Glutamatergic neuron (in vitro differentiated cells): ENCODE measurements at regions not wholly inside any gene's neighbourhood (a gene's known extent, or its start where the extent isn't known, plus 50 kb on each side); places are given as distances from the start of the nearest gene placed in this dataset.

Experiments used
- DNase-seq: peaks from one replicate; pipeline ENCODE4 v3.0.0; 2022
- H3K27ac Mint-ChIP-seq: one replicate; pipeline ENCODE4 v1.8.0; 2020; ENCODE audit warnings: mild to moderate bottlenecking, mixed read lengths, inconsistent platforms; ENCODE audit not compliant: unreplicated experiment
- H3K27me3 Mint-ChIP-seq: one replicate; pipeline ENCODE4 v1.8.0; 2020; ENCODE audit warnings: mild to moderate bottlenecking, moderate library complexity, mixed read lengths, inconsistent platforms; ENCODE audit not compliant: unreplicated experiment
- H3K36me3 Mint-ChIP-seq: one replicate; pipeline ENCODE4 v1.8.0; 2020; ENCODE audit warnings: mild to moderate bottlenecking, mixed read lengths, inconsistent platforms; ENCODE audit not compliant: unreplicated experiment
- H3K4me1 Mint-ChIP-seq: one replicate; pipeline ENCODE4 v1.8.0; 2020; ENCODE audit warnings: mild to moderate bottlenecking, low read depth, mixed read lengths, inconsistent platforms; ENCODE audit not compliant: unreplicated experiment
- H3K4me3 Mint-ChIP-seq: one replicate; pipeline ENCODE4 v1.8.0; 2020; ENCODE audit warnings: mild to moderate bottlenecking, mixed read lengths, inconsistent platforms; ENCODE audit not compliant: unreplicated experiment
- H3K9me3 Mint-ChIP-seq: one replicate; pipeline ENCODE4 v1.8.0; 2020; ENCODE audit warnings: mild to moderate bottlenecking, moderate library complexity, mixed read lengths, inconsistent platforms; ENCODE audit not compliant: unreplicated experiment
- TF ChIP-seq, protein P1 (sequence below): fragments of 200-600 bp; sonication (generic); IDR thresholded peaks from one replicate; pipeline ENCODE4 v1.5.0; 2021; ENCODE audit not compliant: partially characterized antibody, unreplicated experiment

DNA sequence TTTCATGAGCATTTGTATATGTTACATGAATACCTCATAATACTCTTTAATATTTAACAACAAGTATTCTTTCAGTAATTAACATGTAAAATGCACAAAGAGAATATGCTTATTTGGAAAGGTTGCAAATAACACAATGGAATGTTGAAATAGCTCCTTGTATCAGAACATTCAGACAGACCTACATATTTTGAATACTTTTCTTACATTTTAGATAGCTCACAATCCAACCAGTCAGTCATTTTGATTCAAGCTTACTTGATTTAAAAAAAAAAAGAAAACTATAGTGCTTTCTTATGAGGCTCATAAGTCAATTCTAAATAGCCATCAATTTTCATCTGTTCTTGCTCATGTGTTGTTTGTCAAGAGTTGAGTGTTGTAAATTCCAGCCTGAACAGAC lies 518.8 kb downstream of the ADGRL2 start:
- no peaks in the 10 kb centered on the region for H3K9me3 Mint-ChIP-seq
- TF ChIP-seq, protein P1, sequence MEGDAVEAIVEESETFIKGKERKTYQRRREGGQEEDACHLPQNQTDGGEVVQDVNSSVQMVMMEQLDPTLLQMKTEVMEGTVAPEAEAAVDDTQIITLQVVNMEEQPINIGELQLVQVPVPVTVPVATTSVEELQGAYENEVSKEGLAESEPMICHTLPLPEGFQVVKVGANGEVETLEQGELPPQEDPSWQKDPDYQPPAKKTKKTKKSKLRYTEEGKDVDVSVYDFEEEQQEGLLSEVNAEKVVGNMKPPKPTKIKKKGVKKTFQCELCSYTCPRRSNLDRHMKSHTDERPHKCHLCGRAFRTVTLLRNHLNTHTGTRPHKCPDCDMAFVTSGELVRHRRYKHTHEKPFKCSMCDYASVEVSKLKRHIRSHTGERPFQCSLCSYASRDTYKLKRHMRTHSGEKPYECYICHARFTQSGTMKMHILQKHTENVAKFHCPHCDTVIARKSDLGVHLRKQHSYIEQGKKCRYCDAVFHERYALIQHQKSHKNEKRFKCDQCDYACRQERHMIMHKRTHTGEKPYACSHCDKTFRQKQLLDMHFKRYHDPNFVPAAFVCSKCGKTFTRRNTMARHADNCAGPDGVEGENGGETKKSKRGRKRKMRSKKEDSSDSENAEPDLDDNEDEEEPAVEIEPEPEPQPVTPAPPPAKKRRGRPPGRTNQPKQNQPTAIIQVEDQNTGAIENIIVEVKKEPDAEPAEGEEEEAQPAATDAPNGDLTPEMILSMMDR: no peak
- H3K27me3 Mint-ChIP-seq: no peaks in the 10 kb centered on the region

DNA sequence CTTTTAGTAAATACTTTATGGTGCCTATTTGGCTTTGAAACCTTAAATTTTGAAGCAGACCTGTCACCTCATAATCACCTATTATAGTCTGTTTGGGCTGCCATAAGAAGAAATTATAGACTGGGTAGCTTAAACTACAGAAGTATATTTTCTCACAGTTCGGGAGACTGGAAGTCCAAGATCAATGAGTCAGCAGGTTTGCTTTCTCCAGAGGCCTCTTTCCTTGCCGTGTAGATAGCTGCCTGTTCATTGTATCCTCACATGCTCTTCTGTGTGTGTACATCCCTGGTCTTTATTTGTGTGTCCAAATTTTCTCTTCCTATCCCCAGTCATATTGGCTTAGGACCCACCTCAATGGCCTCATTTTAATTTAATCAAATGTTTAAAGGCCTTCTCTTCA lies 518.2 kb downstream of the ADGRL2 start:
- Mint-ChIP-seq H3K9me3 (no peaks in the 10 kb centered on the region), H3K27me3 (no peaks in the 10 kb centered on the region), H3K4me1 (peaks cover 4% of the 10 kb centered on the region), H3K4me3 (no peak overlapping the region), H3K36me3 (no peaks in the 10 kb centered on the region), H3K27ac (no peak overlapping the region)
- TF ChIP-seq, protein P1: no peak
- DNase-seq: no peak

More for the DNA sequence above, 518.8 kb downstream of the ADGRL2 start:
- Mint-ChIP-seq H3K36me3 (no peaks in the 10 kb centered on the region), H3K4me1 (peaks cover 4% of the 10 kb centered on the region), H3K27ac (no peak overlapping the region), H3K4me3 (no peak overlapping the region)
- DNase-seq: no peak

DNA sequence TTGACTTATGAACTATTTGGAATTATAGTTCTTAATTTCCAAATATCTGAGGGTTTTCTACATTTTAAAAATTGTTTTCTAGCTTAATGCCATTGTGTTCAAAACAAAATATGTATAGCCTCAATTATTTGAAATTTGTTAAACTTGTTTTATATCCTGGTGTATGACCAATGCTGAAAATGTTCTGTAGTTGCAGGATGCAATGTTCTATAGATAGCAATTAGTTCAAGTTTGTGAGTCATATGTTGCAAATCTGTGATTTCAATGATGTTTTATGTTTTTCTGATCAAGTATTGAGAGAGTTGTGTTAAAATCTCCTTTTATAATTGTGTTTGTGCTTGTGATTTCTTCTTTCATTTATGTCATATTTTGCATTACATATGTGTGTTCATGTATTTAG lies 517.5 kb downstream of the ADGRL2 start:
- Mint-ChIP-seq H3K4me3 (no peak overlapping the region), H3K4me1 (peaks cover 4% of the 10 kb centered on the region), H3K36me3 (no peaks in the 10 kb centered on the region), H3K9me3 (no peaks in the 10 kb centered on the region), H3K27me3 (no peaks in the 10 kb centered on the region), H3K27ac (no peak overlapping the region)
- no peak for DNase-seq
- TF ChIP-seq, protein P1: no peak

DNA sequence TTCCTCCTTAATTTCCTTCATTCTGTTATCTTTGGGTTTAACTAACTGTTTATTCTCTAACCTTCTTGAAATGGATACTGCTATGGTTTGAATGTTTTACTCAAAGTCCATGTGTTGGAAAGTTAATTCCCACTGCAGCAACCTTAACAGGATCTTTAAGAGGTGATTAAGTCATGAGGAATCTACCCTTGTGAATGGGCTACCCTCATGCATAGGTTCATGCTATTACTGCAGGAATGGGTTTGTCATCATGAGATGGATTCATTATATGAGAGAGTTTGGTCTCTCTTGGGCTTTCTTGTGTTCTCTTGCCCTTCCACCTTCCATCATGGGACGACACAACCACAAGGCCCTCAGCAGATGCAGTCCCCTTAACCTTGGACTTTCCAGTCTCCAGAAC lies 516.9 kb downstream of the ADGRL2 start:
- TF ChIP-seq, protein P1: no peak
- no peaks in the 10 kb centered on the region for H3K9me3 Mint-ChIP-seq

DNA sequence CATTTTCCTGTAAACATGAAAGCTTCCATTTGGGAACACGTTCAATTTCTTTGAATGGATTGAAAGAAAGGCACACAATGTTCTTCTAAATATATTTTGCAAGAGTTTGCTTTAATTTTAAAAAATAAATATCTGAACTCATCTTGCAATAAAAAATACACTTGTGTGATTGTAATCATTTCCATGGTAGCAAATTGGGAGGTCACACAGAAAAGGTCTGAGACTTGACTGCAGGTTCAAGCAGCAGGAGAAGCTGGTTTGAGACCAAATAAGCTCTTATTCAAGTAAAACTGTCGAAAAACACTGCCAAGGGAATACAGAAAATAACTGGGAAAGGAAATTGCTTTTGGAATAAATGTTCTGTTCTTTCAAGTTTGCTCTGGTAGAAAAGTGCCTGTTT lies 498.9 kb downstream of the ADGRL2 start:
- TF ChIP-seq, protein P1: no peak
- Mint-ChIP-seq H3K9me3 (no peaks in the 10 kb centered on the region), H3K4me3 (no peak overlapping the region), H3K27ac (no peak overlapping the region), H3K4me1 (peaks cover 1% of the 10 kb centered on the region), H3K36me3 (no peaks in the 10 kb centered on the region), H3K27me3 (no peaks in the 10 kb centered on the region)
- DNase-seq: no peak

More for the DNA sequence above, 516.9 kb downstream of the ADGRL2 start:
- H3K27ac Mint-ChIP-seq: no peak overlapping the region
- no peak for DNase-seq
- no peak overlapping the region for H3K4me3 Mint-ChIP-seq
- H3K27me3 Mint-ChIP-seq: no peaks in the 10 kb centered on the region
- H3K4me1 Mint-ChIP-seq: peaks cover under 1% of the 10 kb centered on the region
- no peaks in the 10 kb centered on the region for H3K36me3 Mint-ChIP-seq
